GM12878 (cell line): ENCODE measurements at regions not wholly inside any gene's neighbourhood (a gene's known extent, or its start where the extent isn't known, plus 50 kb on each side); places are given as distances from the start of the nearest gene placed in this dataset.

Source experiments
- ATAC-seq: fragments of 200-7000 bp; cut with Tn5 transposase; 3 replicates; pipeline ENCODE4 v1.9.1; 2020; ENCODE audit warnings: mild to moderate bottlenecking, moderate library complexity
- BruUV-seq: library from RNA; stranded (reverse); fragments of 400-500 nt; replicated peaks from 2 replicates; lab custom pipeline; 2021; lab: Mats Ljungman, UMichigan
- CTCF ChIA-PET: fragments of 300-600 bp; sonication (Branson Sonifier 250); formaldehyde crosslinking; extraction: SDS; loops from one replicate; lab custom pipeline; 2021; ENCODE audit warnings: inconsistent platforms; lab: Yijun Ruan, JAX
- POLR2A ChIA-PET: fragments of 350-600 bp; formaldehyde crosslinking; extraction: SDS; loops from one replicate; lab custom pipeline; 2021; ENCODE audit warnings: inconsistent platforms; lab: Charles Lee
- RAD21 ChIA-PET: fragments of 300-600 bp; sonication (Branson Sonifier 250); formaldehyde crosslinking; loops from one replicate; lab custom pipeline; 2023; ENCODE audit warnings: antibody characterized with exemption; ENCODE audit not compliant: unreplicated experiment; lab: Charles Lee
- SMC1A ChIA-PET: fragments of 300-600 bp; sonication (Branson Sonifier 250); formaldehyde crosslinking; loops from one replicate; lab custom pipeline; 2023; ENCODE audit not compliant: unreplicated experiment, uncharacterized antibody; lab: Charles Lee
- DNase-seq: peaks from one replicate; pipeline ENCODE4 v3.0.0-alpha.2; 2011; ENCODE audit warnings: low read depth, low spot score
- FAIRE-seq: peaks from 3 replicates; lab custom pipeline; 2011; peaks lifted over from hg19 to GRCh38; lab: Jason Lieb, UNC
- H2AFZ ChIP-seq: 2 replicates; pipeline ENCODE4 v1.6.0; 2011; ENCODE audit warnings: low read depth, low read length, control low read depth; ENCODE audit not compliant: control insufficient read depth
- H3K27ac ChIP-seq: 2 replicates; pipeline ENCODE4 v1.5.1; 2011; ENCODE audit warnings: control low read depth; ENCODE audit not compliant: control insufficient read depth, insufficient read depth
- H3K27me3 ChIP-seq, 2 experiments: replicated peaks in 1 of 2; 2 replicates each; pipeline versions ENCODE4 v1.6.0 to v1.6.1; 2011; ENCODE audit warnings: low read length in 1 of 2; ENCODE audit not compliant: control insufficient read depth in 2 of 2, insufficient read depth in 2 of 2
- H3K36me3 ChIP-seq, 2 experiments: 2 replicates each; pipeline ENCODE4 v1.5.1; 2011; ENCODE audit warnings: low read length in 1 of 2; ENCODE audit not compliant: control insufficient read depth in 2 of 2, insufficient read depth in 2 of 2
- H3K4me1 ChIP-seq: 2 replicates; pipeline ENCODE4 v1.6.1; 2011; ENCODE audit warnings: mild to moderate bottlenecking, low read length, moderate library complexity, mixed read lengths; ENCODE audit not compliant: control insufficient read depth, insufficient read depth
- H3K4me2 ChIP-seq: 2 replicates; pipeline ENCODE4 v1.6.0; 2011; ENCODE audit warnings: control low read depth; ENCODE audit not compliant: control insufficient read depth, insufficient read depth
- H3K4me3 ChIP-seq: fragments of 200-600 bp; sonication (generic); 2 replicates; pipeline ENCODE4 v1.5.1; 2016
- H3K79me2 ChIP-seq: 2 replicates; pipeline ENCODE4 v1.6.0; 2011; ENCODE audit warnings: low read length; ENCODE audit not compliant: control insufficient read depth, insufficient read depth
- H3K9ac ChIP-seq: 2 replicates; pipeline ENCODE4 v1.8.0; 2011; ENCODE audit warnings: low read length, control low read depth, mixed read lengths; ENCODE audit not compliant: control insufficient read depth, insufficient read depth
- H3K9me3 ChIP-seq: replicated peaks from 3 replicates; pipeline ENCODE4 v1.5.1; 2011; ENCODE audit warnings: mild to moderate bottlenecking, low read length; ENCODE audit not compliant: control insufficient read depth, insufficient read depth
- H4K20me1 ChIP-seq: 2 replicates; pipeline ENCODE4 v1.6.0; 2011; ENCODE audit not compliant: control insufficient read depth, insufficient read depth
- BHLHE40 ChIP-seq, 2 experiments: fragments of 450-650 bp in 1 of 2; IDR thresholded peaks; 2 replicates each; pipeline ENCODE4 v1.6.1; 2011 to 2017; ENCODE audit warnings: low read depth in 2 of 2, borderline replicate concordance in 1 of 2, improper control_type of control experiment in 1 of 2, low read length in 1 of 2, mild to moderate bottlenecking in 1 of 2
- CBX5 ChIP-seq: sonication (generic); IDR thresholded peaks from 2 replicates; pipeline ENCODE4 v1.6.1; 2016; ENCODE audit warnings: low read depth, moderate library complexity, mild to moderate bottlenecking, inconsistent platforms
- IKZF1 ChIP-seq: fragments of 450-650 bp; conservative IDR thresholded peaks from 2 replicates; pipeline ENCODE4 v1.6.1; 2017; ENCODE audit warnings: antibody characterized with exemption, mild to moderate bottlenecking
- MEF2A ChIP-seq: IDR thresholded peaks from 2 replicates; pipeline ENCODE4 v1.6.1; 2011; ENCODE audit warnings: low read depth, mild to moderate bottlenecking, low read length, moderate library complexity; ENCODE audit not compliant: insufficient read depth
- MEF2B ChIP-seq: fragments of 450-650 bp; IDR thresholded peaks from 2 replicates; pipeline ENCODE4 v1.6.1; 2018; ENCODE audit warnings: mild to moderate bottlenecking, moderate library complexity; ENCODE audit not compliant: partially characterized antibody, poor library complexity, severe bottlenecking
- NFXL1 ChIP-seq: fragments of 450-650 bp; IDR thresholded peaks from 2 replicates; pipeline ENCODE4 v1.6.1; 2017; ENCODE audit warnings: antibody characterized with exemption, mild to moderate bottlenecking, borderline replicate concordance
- RBBP5 ChIP-seq: fragments of 200-600 bp; sonication (generic); conservative IDR thresholded peaks from 2 replicates; pipeline ENCODE4 v1.6.1; 2016
- WGBS: methylation state at CpG from one replicate; pipeline ENCODE4 v1.1.6; 2016; ENCODE audit warnings: low lambda C conversion rate; ENCODE audit not compliant: insufficient replicate concordance, insufficient coverage; ENCODE audit errors: missing lambda C conversion rate; 5-methylcytosine and 5-hydroxymethylcytosine counted together
- in situ Hi-C: fragments of 300-500 bp; cut with MboI; formaldehyde crosslinking; loops from 9 replicates; pipeline ENCODE4 v1.14.3; 2018; ENCODE audit warnings: mixed read lengths
- intact Hi-C: fragments of 100-400 bp; cut with micrococcal nuclease; formaldehyde crosslinking; loops from one replicate; pipeline ENCODE4 v1.14.2; 2022; ENCODE audit not compliant: unreplicated experiment

DNA sequence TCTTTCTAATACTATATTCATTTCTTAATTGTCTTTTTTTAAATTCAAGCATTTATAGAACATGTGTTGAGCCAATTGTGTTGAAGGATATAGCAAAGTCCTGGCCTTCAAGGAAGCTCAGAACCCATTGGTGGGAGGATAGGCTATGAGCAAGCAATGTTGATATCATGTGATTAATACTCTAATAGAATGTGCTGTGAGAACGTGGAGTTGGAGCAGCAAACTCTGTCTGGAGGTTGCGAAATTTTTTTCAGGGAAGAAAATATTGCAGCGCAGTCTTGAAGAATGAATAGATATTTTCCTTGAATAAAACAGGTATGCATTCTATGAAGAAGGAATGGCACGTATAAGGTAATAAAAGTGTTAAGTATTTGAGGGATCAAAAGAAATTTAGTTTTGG lies 229.2 kb upstream of the KCNK2 start:
- ATAC-seq (no peak), FAIRE-seq (no peak), DNase-seq (no peak)
- CTCF ChIA-PET: no interaction called here
- H3K4me2 ChIP-seq: no peak overlapping the region
- H3K79me2 ChIP-seq: no peaks in the 10 kb centered on the region
- no peaks in the 10 kb centered on the region for H3K36me3 ChIP-seq
- in situ Hi-C loops: no loop called here
- no peaks in the 10 kb centered on the region for H4K20me1 ChIP-seq
- H3K9ac ChIP-seq: no peak overlapping the region
- H3K4me3 ChIP-seq: no peak overlapping the region
- TF ChIP-seq NFXL1: no peak
- no peak for TF ChIP-seq RBBP5
- TF ChIP-seq MEF2A: no peak
- TF ChIP-seq IKZF1: no peak
- TF ChIP-seq CBX5: no peak
- TF ChIP-seq MEF2B: no peak
- TF ChIP-seq, all 136 proteins: peak for 0
- intact Hi-C loops: no loop called here
- no TSS peak for BruUV-seq
- H3K4me1 ChIP-seq: no peaks in the 10 kb centered on the region
- no peaks in the 10 kb centered on the region for H3K9me3 ChIP-seq
- no peaks in the 10 kb centered on the region for H3K27me3 ChIP-seq
- ChIA-PET SMC1A (interaction anchor here (1.5 kb wide), 1 partner anchor 21 kb away, joined by 3 read pairs; no protein-coding TSS in a partner anchor), POLR2A (no interaction called here), RAD21 (no interaction called here)
- H2AFZ ChIP-seq: no peak overlapping the region
- H3K27ac ChIP-seq: no peak overlapping the region
- WGBS: 39% methylated on average over 4 of the region's 4 CpGs

DNA sequence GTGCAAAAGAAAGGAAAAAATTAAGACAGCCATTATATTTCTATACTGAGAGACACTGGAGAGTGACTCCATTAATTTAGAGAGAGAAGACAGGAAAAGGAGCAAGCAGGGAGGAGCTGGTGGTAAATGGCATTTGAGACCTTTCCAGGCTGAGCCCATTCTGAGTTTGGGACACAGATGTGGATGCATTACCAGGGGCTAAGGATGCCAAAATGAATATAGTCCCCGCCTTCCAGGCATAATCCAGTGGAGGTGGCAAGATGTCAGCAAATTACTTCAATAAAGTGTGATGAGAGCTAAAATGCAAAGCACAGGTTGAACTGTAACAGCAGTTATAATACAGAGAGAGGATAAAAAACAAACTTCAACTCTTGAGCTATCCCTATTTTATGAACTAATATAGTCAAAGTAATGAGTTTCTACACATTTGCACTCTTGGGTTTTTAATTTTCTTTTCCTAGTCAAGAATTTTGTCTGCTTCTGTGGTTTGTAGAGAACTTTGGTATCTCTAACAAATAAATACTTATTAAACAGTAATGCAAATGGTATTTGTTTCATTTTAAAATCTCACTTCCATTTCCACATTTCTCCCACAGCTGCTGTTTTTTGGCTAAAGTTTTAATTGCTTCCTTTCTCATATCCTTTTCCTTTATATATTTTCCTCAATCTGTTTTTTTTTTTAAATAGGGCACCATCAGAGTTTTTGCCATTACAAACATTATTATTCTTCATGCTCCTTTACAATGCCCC lies 228.2 kb upstream of the KCNK2 start:
- no peaks in the 10 kb centered on the region for H4K20me1 ChIP-seq
- FAIRE-seq (no peak), DNase-seq (no peak), ATAC-seq (no peak)
- 0% methylated on average over 1 of the region's 1 CpG for WGBS
- TF ChIP-seq BHLHE40 (IDR thresholded peaks at IDR 0.05; ENCODE audit: borderline replicate concordance in 1 of 2, low read depth in 2 of 2, low read length in 1 of 2): no peak
- intact Hi-C loops (no loop called here), in situ Hi-C loops (no loop called here)
- CTCF ChIA-PET: interaction anchor here (1.2 kb wide), 1 partner anchor 9 kb away, joined by 3 read pairs; no protein-coding TSS in a partner anchor
- no peaks in the 10 kb centered on the region for H3K79me2 ChIP-seq
- H3K4me3 ChIP-seq: no peak overlapping the region
- H3K27me3 ChIP-seq: no peaks in the 10 kb centered on the region
- H3K4me1 ChIP-seq: no peaks in the 10 kb centered on the region
- POLR2A ChIA-PET: no interaction called here
- BruUV-seq: no TSS peak
- no peaks in the 10 kb centered on the region for H3K36me3 ChIP-seq
- no peak overlapping the region for H3K27ac ChIP-seq
- SMC1A ChIA-PET: interaction anchor here (0.9 to 1.5 kb wide), 2 partner anchors 9 to 22 kb away, joined by 3 to 7 read pairs; no protein-coding TSS in a partner anchor
- no peak overlapping the region for H2AFZ ChIP-seq
- no peak overlapping the region for H3K4me2 ChIP-seq
- RAD21 ChIA-PET: no interaction called here
- H3K9me3 ChIP-seq: no peaks in the 10 kb centered on the region
- H3K9ac ChIP-seq: no peak overlapping the region
